Activated CD4-positive, alpha-beta T cell treated with anti-CD3 and anti-CD28 coated beads, Interleukin-2, amount 50 U/mL, for 16 hours (primary cell): ENCODE measurements at regions not wholly inside any gene's neighbourhood (a gene's known extent, or its start where the extent isn't known, plus 50 kb on each side); places are given as distances from the start of the nearest gene placed in this dataset.

Experiments
- DNase-seq: peaks from one replicate; pipeline ENCODE4 v3.0.0-alpha.2; 2020

GRCh38 chr10:124285587-124286527, 132.9 kb downstream of the OAT start:
- no peak for DNase-seq

DNA sequence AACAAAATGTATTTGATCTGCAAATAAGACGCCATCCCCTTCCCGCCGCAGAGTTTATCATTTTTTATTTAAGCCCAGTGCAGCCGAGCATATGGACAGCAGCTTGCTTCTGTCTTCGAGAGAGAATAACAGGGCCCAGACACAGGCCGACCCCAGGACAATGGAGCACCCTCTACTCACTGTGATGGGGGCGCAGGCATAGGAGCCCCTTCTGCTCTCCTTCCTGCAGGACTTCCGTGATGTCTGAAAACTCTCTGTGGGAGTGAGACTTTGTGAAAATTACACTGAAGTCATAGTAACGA, 134.8 kb downstream of the OAT start:
- DNase-seq = no peak

DNA sequence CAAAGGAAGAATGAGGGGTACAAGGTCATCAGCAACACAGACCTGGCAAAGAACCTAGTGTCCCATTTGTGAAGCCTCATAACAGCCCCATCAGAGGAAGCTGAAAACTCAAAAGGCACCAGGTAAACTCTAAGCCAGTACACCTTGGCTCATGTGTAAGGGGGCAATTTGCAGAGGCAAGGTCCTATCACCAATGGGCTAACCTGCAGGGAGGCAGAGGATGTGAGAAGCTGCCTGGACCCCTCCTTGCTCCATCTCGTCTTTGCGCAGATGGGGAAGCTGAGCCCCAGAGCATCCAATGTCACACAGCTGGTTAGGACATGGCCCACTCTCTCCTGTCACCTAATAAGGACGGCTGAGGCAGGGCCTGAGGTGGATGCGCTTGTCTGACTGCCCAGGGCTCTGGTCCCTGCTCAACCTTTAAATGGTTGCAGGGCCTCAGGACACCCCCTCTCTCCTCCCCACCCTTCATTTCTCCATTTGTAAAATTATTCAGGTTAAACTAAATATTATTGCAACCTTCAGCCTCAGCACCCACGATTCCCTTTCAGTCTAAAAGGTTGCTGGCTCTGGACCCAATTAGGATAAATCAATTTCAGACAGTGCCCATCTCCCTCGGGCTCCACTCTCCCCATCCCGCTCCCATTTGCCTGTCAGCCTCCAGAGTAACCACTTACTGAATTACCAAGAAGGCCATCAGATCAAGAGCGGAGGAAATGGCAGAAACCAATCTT, 135.3 kb downstream of the OAT start:
- DNase-seq = no peak

- no peak for DNase-seq
Measured at GRCh38 chr10:124282326-124282725, 136.4 kb downstream of the OAT start.

DNA sequence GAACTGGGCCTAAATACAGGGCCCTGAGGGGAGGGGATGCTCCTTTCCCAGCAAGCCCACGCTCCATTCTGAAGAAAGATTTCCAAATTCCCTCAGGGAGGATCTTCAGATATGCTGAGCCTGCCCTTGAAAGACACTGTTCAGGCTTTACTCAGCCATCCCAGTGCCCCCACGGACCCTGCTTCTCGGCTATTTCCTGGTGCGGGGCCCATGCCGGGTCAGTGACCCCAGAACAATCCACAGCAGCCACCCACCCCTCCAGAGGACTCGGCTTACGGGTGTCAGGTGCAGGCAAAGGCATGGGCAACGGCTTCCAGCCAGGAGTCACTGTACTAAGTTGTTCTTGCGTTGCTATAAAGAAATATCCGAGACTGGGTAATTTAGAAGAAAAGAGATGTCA, 137.1 kb downstream of the OAT start:
- DNase-seq = no peak

- no peak for DNase-seq
Measured at GRCh38 chr10:124280916-124281315, 137.8 kb downstream of the OAT start.

GRCh38 chr10:124279882-124280281, 138.8 kb downstream of the OAT start:
- no peak for DNase-seq

DNA sequence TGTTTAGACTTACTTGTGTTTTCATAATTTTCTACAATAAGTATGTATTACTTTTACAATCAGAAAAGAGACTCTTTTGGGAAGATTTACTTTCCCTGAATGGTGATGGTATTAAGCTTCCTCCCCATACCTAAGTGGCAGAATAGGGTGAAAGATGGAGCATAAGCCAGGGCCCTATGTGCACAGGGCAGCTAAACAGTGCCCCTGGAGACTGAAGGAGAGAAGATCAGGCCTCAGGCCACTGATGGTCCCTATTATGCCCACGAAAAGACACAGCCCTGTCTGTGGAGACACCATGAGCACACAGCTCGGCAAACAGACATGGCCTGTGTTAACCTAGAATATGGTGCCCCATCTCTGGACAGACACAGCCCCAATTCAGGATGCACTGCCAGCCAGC, 139.4 kb downstream of the OAT start:
- no peak for DNase-seq

DNA sequence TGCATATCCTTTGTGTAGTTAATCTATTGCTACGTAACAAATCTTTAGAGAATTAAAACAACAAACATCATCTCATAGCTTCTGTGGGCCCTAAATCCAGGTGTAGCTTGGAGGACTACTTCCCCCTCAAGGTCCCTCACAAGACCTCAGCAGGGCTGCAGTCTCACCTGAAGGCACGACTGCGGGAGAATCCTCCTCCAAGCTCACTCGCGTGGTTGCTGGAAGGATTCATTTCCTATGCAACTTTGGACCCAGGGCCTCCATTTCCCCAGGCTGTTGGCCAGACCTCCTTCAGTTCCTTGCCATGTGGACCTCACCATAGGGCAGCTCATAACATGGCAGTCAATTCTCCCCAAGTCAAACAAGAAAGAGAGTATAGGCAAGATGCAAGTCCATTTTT, 140.4 kb downstream of the OAT start:
- no peak for DNase-seq

DNA sequence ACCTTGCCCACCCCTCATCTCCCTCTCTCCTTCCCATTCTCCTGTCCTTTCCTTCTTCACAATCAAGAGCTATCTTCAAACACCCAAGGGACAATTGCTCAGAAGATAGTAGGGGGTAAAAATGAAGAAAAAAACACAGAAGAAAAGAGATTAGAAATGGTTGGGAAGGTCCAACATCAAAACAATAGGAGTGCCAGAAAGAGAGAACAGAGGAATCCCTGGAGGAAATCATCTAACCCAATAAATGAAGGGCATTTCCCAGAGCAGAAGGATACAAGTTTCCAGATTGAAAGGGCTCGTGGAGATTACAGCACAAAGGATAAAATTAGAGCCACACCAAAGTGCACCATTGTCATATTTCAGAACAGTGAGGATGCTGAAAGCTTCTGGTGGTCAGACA, 145.6 kb downstream of the OAT start:
- no peak for DNase-seq

DNA sequence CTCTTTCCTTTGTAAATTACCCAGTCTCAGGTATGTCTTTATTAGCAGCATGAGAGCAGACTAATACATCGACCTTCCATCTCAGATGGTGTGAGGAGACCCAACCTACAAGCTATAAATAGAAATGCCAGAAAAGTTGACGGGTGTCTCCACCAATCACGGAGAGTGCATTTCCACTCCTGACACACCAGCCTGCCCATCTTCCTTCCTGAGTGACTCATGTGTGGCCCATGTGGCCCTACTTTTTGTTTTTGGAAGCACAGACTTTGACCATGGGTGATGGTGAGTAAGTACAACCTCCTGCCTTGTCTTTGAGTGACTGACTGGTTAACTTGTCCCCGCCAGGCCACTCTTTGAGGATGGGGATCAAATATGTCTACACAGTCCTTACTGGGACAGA, 147.0 kb downstream of the OAT start:
- no peak for DNase-seq

- no peak for DNase-seq
Measured at GRCh38 chr10:124270530-124271327, 148.0 kb downstream of the OAT start.

- no peak for DNase-seq
Measured at GRCh38 chr10:124268976-124269375, 149.7 kb downstream of the OAT start.

- no peak for DNase-seq
Measured at GRCh38 chr10:124267911-124268549, 150.7 kb downstream of the OAT start.

DNA sequence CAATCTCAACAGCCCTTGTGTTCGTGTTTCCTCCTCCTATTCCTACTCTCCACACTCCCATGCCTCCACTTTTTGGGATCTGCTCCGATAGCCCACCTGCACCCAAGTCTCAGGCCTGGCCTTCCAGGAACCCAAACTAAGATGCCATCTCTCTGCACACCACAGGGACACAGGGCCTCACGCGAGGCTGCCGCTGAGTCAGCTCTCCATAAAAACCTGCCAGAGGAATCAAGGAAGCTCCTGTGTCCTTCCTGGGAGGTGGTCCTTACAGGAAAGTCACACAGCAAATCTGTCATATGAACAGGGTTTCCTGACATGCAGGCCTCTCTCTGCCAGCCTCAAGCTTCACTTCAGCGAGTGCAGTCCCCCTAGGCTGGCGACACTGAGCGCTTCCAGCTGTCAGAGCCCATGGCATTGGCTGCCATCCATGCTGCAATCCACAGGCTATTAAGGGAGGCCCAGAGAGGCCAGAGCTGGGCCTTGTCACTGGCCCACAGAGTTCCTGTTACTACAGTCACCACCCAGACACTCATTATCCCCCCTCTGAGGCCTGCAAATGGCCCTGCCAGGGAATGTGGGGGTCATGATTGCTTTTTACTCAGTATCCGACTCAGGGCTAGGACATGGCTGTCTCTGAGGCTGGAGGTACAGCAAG, 151.4 kb downstream of the OAT start:
- no peak for DNase-seq

- no peak for DNase-seq
Measured at GRCh38 chr10:124266468-124267230, 152.1 kb downstream of the OAT start.

- DNase-seq = no peak
Measured at GRCh38 chr10:124265776-124266467, 152.8 kb downstream of the OAT start.

GRCh38 chr10:124265391-124265745, 153.4 kb downstream of the OAT start:
- no peak for DNase-seq

DNA sequence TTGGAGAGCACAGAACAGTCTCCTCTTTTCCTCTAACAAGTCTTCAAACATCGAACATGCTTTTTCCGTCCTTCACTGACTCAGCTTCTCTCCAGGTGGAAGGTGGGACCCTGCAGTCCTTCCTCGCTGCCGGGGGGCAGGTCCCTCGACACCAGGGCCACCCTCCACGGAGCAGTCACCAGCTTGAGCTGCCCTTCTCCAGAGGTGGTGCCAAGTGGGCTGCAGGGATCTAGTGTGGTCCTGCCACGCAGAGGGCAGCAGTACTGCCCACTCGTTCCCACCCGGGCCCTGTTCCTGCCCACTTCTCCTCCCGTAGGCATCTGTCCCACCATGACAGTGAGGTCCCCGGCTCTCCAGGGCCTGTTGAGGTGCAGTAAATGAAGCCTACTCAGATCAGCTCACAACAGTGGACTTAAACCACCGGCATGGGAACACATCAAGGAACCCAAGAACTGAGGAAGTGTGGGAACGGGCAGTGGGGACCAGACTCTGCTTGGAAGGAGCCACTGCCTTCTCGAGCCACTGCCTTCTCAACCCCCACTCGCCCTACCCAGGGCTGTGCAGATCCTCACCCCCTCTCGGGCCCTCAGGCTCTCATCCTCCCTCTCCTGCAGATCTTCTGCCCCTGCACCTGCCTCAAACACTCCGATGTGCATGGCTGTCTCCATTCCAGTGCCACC, 153.9 kb downstream of the OAT start:
- DNase-seq = no peak

DNA sequence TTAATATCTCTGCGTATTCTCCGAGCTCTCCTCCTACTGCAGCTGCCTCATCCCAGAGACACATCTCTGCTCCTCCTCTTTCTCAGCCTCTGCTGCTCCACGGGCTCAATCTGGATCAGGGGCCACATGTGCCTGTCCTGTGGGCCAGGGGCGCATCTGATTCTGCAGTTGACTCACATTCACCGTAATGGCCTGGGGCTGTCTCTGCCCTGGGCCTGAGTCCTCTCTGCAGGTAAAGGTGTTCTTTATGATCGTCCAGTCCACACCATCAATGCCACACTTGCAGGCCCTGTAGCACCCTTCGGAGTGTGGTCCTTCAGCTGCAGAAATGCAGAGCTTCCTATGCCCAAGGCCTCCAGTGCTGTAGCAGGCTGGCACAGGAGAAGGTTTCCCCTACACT, 154.5 kb downstream of the OAT start:
- DNase-seq = no peak

GRCh38 chr10:124263726-124264125, 155.0 kb downstream of the OAT start:
- no peak for DNase-seq
